NB4 (cell line): ENCODE measurements at regions not wholly inside any gene's neighbourhood (a gene's known extent, or its start where the extent isn't known, plus 50 kb on each side); places are given as distances from the start of the nearest gene placed in this dataset.

Experiments
- DNase-seq: peaks from one replicate; pipeline ENCODE4 v3.0.0; 2010; ENCODE audit warnings: low read depth
- H3K4me3 ChIP-seq: one replicate; pipeline ENCODE4 v1.5.1; 2011; ENCODE audit warnings: mild to moderate bottlenecking, low read depth, low read length, moderate library complexity
- CTCF ChIP-seq: IDR thresholded peaks from one replicate; pipeline ENCODE4 v1.5.1; 2012; ENCODE audit warnings: low read depth, low read length
- MAX ChIP-seq: IDR thresholded peaks from 2 replicates; pipeline ENCODE4 v1.6.1; 2011; ENCODE audit warnings: low read depth, low read length
- MYC ChIP-seq: IDR thresholded peaks from 2 replicates; pipeline ENCODE4 v1.6.1; 2011; ENCODE audit warnings: low read depth, low read length
- POLR2A ChIP-seq: IDR thresholded peaks from 2 replicates; pipeline ENCODE4 v1.6.1; 2011; ENCODE audit warnings: mild to moderate bottlenecking; ENCODE audit not compliant: insufficient read length; ENCODE audit errors: extremely low read depth

- TF ChIP-seq MYC (no peak), MAX (no peak), CTCF (no peak)
- H3K4me3 ChIP-seq = no peak overlapping the region
- no peak for DNase-seq
These were observed 870.1 kb downstream of the BRINP3 start for GRCh38 chr1:189607477-189608096.

GRCh38 chr1:189609167-189609566 is 868.5 kb downstream of the BRINP3 start:
- TF ChIP-seq MAX (no peak), CTCF (no peak), POLR2A (no peak), MYC (no peak)
- DNase-seq = no peak
- no peak overlapping the region for H3K4me3 ChIP-seq

GRCh38 chr1:189616893-189617292 is 860.8 kb downstream of the BRINP3 start:
- no peak overlapping the region for H3K4me3 ChIP-seq
- TF ChIP-seq MYC = no peak
- TF ChIP-seq POLR2A = no peak
- TF ChIP-seq MAX = no peak
- no peak for TF ChIP-seq CTCF
- no peak for DNase-seq

- H3K4me3 ChIP-seq = no peak overlapping the region
- TF ChIP-seq MAX = no peak
- no peak for TF ChIP-seq MYC
- no peak for TF ChIP-seq POLR2A
- no peak for TF ChIP-seq CTCF
- no peak for DNase-seq
These were observed 857.9 kb downstream of the BRINP3 start for GRCh38 chr1:189619682-189620332.

- DNase-seq = no peak
- TF ChIP-seq POLR2A (no peak), MYC (no peak), MAX (no peak), CTCF (no peak)
- no peak overlapping the region for H3K4me3 ChIP-seq
These were observed 857.2 kb downstream of the BRINP3 start for GRCh38 chr1:189620471-189620870.
